H9 (cell line): ENCODE measurements at regions not wholly inside any gene's neighbourhood (a gene's known extent, or its start where the extent isn't known, plus 50 kb on each side); places are given as distances from the start of the nearest gene placed in this dataset.

Source experiments
- DNase-seq: peaks from one replicate; pipeline ENCODE4 v3.0.0-alpha.2; 2017
- H2AFZ ChIP-seq: one replicate; pipeline ENCODE4 v1.6.1; 2013; ENCODE audit warnings: mild to moderate bottlenecking, low read length, control low read depth, moderate library complexity
- H2AK5ac ChIP-seq: 2 replicates; pipeline ENCODE4 v1.6.1; 2013; ENCODE audit warnings: low read length, control low read depth, mixed read lengths; ENCODE audit not compliant: insufficient read length
- H2BK120ac ChIP-seq: one replicate; pipeline ENCODE4 v1.6.1; 2013; ENCODE audit warnings: low read depth, mild to moderate bottlenecking, low read length, control low read depth, inconsistent platforms; ENCODE audit not compliant: poor library complexity, severe bottlenecking
- H2BK12ac ChIP-seq: 2 replicates; pipeline ENCODE4 v1.6.1; 2013; ENCODE audit warnings: low read length, control low read depth, mixed read lengths, low read depth; ENCODE audit not compliant: insufficient read length
- H2BK15ac ChIP-seq: 2 replicates; pipeline ENCODE4 v1.6.1; 2013; ENCODE audit warnings: low read depth, low read length, control low read depth
- H2BK20ac ChIP-seq: one replicate; pipeline ENCODE4 v1.6.1; 2013; ENCODE audit warnings: low read depth, mild to moderate bottlenecking, low read length, control low read depth, inconsistent platforms; ENCODE audit not compliant: poor library complexity, severe bottlenecking
- H2BK5ac ChIP-seq: 2 replicates; pipeline ENCODE4 v1.6.1; 2013; ENCODE audit warnings: low read length, control low read depth, mixed read lengths; ENCODE audit not compliant: insufficient read length
- H3K14ac ChIP-seq: 2 replicates; pipeline ENCODE4 v1.6.1; 2013; ENCODE audit warnings: low read length, control low read depth; ENCODE audit not compliant: insufficient read depth
- H3K18ac ChIP-seq: 2 replicates; pipeline ENCODE4 v1.6.1; 2013; ENCODE audit warnings: low read depth, mild to moderate bottlenecking, mixed read lengths, low read length, control low read depth; ENCODE audit not compliant: insufficient read length
- H3K23ac ChIP-seq: 2 replicates; pipeline ENCODE4 v1.6.1; 2013; ENCODE audit warnings: low read length, control low read depth, mixed read lengths, low read depth; ENCODE audit not compliant: insufficient read length
- H3K23me2 ChIP-seq: 2 replicates; pipeline ENCODE4 v1.6.1; 2013; ENCODE audit warnings: low read depth, mild to moderate bottlenecking, mixed read lengths, low read length, control low read depth; ENCODE audit not compliant: insufficient read length, poor library complexity, severe bottlenecking
- H3K27ac ChIP-seq: 2 replicates; pipeline ENCODE4 v1.5.1; 2013; ENCODE audit warnings: low read length, control low read depth, mixed read lengths, low read depth; ENCODE audit not compliant: insufficient read length
- H3K27me3 ChIP-seq: 2 replicates; pipeline ENCODE4 v1.6.1; 2013; ENCODE audit warnings: low read length, control low read depth, inconsistent platforms; ENCODE audit not compliant: insufficient read depth
- H3K4ac ChIP-seq: 2 replicates; pipeline ENCODE4 v1.6.1; 2013; ENCODE audit warnings: low read depth, mild to moderate bottlenecking, control low read depth, inconsistent platforms, low read length, moderate library complexity
- H3K4me1 ChIP-seq: 2 replicates; pipeline ENCODE4 v1.6.1; 2013; ENCODE audit warnings: low read length, control low read depth, inconsistent platforms; ENCODE audit not compliant: insufficient read depth
- H3K4me2 ChIP-seq: 2 replicates; pipeline ENCODE4 v1.6.1; 2013; ENCODE audit warnings: low read length, control low read depth, mixed read lengths; ENCODE audit not compliant: insufficient read length, insufficient read depth
- H3K56ac ChIP-seq: 2 replicates; pipeline ENCODE4 v1.6.1; 2013; ENCODE audit warnings: low read depth, mild to moderate bottlenecking, mixed read lengths, low read length, control low read depth; ENCODE audit not compliant: insufficient read length
- H3K79me1 ChIP-seq: 2 replicates; pipeline ENCODE4 v1.6.1; 2013; ENCODE audit warnings: low read depth, mild to moderate bottlenecking, moderate library complexity, low read length, control low read depth, inconsistent platforms; ENCODE audit not compliant: insufficient read depth, poor library complexity, severe bottlenecking
- H3K79me2 ChIP-seq: 2 replicates; pipeline ENCODE4 v1.6.1; 2013; ENCODE audit warnings: low read length, control low read depth, inconsistent platforms; ENCODE audit not compliant: insufficient read depth
- H3K9ac ChIP-seq: 2 replicates; pipeline ENCODE4 v1.6.1; 2013; ENCODE audit warnings: low read length, control low read depth, mixed read lengths; ENCODE audit not compliant: insufficient read length; ENCODE audit errors: extremely low read depth
- H3K9me3 ChIP-seq: one replicate; pipeline ENCODE4 v1.6.1; 2013; ENCODE audit warnings: low read depth, low read length, inconsistent platforms; ENCODE audit not compliant: control insufficient read depth
- H3T11ph ChIP-seq: one replicate; pipeline ENCODE4 v1.6.1; 2013; ENCODE audit warnings: mild to moderate bottlenecking, low read length, control low read depth, inconsistent platforms
- H4K20me1 ChIP-seq: one replicate; pipeline ENCODE4 v1.6.1; 2013; ENCODE audit not compliant: control insufficient read depth, insufficient read length, insufficient read depth
- H4K5ac ChIP-seq: 2 replicates; pipeline ENCODE4 v1.6.1; 2013; ENCODE audit warnings: low read depth, mild to moderate bottlenecking, mixed read lengths, low read length, control low read depth; ENCODE audit not compliant: insufficient read length
- H4K8ac ChIP-seq: replicated peaks from 2 replicates; pipeline ENCODE4 v1.6.1; 2013; ENCODE audit warnings: low read length, control low read depth, mixed read lengths, low read depth; ENCODE audit not compliant: insufficient read length
- H4K91ac ChIP-seq: 2 replicates; pipeline ENCODE4 v1.6.1; 2013; ENCODE audit warnings: low read depth, mild to moderate bottlenecking, moderate library complexity, mixed read lengths, low read length, control low read depth; ENCODE audit not compliant: insufficient read length
- H3K27ac Mint-ChIP-seq, 3 experiments: 2 replicates in 2 of 3; 3 replicates in 1 of 3; pipeline ENCODE4 v1.8.0; 2020 to 2021; ENCODE audit warnings: mixed read lengths in 3 of 3, mild to moderate bottlenecking in 1 of 3, moderate library complexity in 1 of 3
- H3K27me3 Mint-ChIP-seq: 2 replicates; pipeline ENCODE4 v1.8.0; 2021; ENCODE audit warnings: low read depth, mild to moderate bottlenecking, moderate library complexity, mixed read lengths
- H3K36me3 Mint-ChIP-seq, 3 experiments: 2 replicates in 2 of 3; 3 replicates in 1 of 3; pipeline ENCODE4 v1.8.0; 2020 to 2021; ENCODE audit warnings: low read depth in 3 of 3, mixed read lengths in 3 of 3; ENCODE audit not compliant: insufficient read depth in 1 of 3
- H3K4me1 Mint-ChIP-seq, 2 experiments: 2 replicates each; pipeline ENCODE4 v1.8.0; 2020; ENCODE audit warnings: mixed read lengths in 2 of 2
- H3K4me3 Mint-ChIP-seq, 2 experiments: 2 replicates in 1 of 2; 3 replicates in 1 of 2; pipeline ENCODE4 v1.8.0; 2020 to 2021; ENCODE audit warnings: mild to moderate bottlenecking in 2 of 2, mixed read lengths in 2 of 2, moderate library complexity in 1 of 2
- H3K9me3 Mint-ChIP-seq, 2 experiments: 2 replicates in 1 of 2; 3 replicates in 1 of 2; pipeline ENCODE4 v1.8.0; 2020; ENCODE audit warnings: mild to moderate bottlenecking in 2 of 2, mixed read lengths in 2 of 2, moderate library complexity in 1 of 2
- whole genome bisulfite sequencing: extraction: QIAGEN DNeasy Blood & Tissue Kit; methylation state at CpG from one replicate; pipeline ENCODE4 v1.1.7; 2013; ENCODE audit warnings: missing lambda C conversion rate, low lambda C conversion rate, mixed read lengths; ENCODE audit not compliant: insufficient read length; ENCODE audit errors: extremely low coverage; 5-methylcytosine and 5-hydroxymethylcytosine counted together
- TF ChIP-seq, protein P1 (sequence below): fragments of 200-600 bp; sonication (generic); conservative IDR thresholded peaks from 3 replicates; pipeline ENCODE4 v1.8.0; 2021; ENCODE audit warnings: antibody characterized with exemption, mild to moderate bottlenecking

DNA sequence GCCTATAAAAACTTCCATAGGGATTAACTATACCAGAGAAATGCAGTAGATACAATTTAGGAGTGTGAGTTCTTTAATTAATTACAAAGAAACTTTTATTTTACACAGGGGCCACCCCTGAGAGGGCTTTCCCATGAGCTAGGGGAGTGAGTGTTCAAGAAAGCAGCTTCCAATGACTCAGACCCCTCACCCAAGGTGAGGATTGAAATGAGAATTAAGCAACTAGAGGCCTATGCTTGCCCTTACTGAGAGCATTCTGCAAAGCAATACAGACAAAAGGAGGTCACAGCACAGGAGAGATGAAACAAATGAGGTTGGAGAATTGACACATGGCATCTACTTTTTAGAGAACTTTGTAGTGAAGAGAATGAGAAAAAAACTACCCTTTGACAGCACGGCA lies 301.8 kb downstream of the WDR11 start:
- H3K4me3 Mint-ChIP-seq = no peak overlapping the region
- peaks cover 18 to 22% of the 10 kb centered on the region in 2 experiments for H3K4me1 Mint-ChIP-seq
- no peak overlapping the region for H3T11ph ChIP-seq
- H4K91ac ChIP-seq = no peak overlapping the region
- H2BK20ac ChIP-seq = no peak overlapping the region
- H3K79me2 ChIP-seq = no peaks in the 10 kb centered on the region
- H4K20me1 ChIP-seq = no peaks in the 10 kb centered on the region
- H3K14ac ChIP-seq = no peak overlapping the region
- H3K27ac Mint-ChIP-seq = no peak overlapping the region; a peak in 1 of 7 replicates
- no peak for DNase-seq
- no peak overlapping the region for H2BK15ac ChIP-seq
- no CpG with 5 or more reads among the region's 1 CpG for WGBS
- TF ChIP-seq, protein P1, sequence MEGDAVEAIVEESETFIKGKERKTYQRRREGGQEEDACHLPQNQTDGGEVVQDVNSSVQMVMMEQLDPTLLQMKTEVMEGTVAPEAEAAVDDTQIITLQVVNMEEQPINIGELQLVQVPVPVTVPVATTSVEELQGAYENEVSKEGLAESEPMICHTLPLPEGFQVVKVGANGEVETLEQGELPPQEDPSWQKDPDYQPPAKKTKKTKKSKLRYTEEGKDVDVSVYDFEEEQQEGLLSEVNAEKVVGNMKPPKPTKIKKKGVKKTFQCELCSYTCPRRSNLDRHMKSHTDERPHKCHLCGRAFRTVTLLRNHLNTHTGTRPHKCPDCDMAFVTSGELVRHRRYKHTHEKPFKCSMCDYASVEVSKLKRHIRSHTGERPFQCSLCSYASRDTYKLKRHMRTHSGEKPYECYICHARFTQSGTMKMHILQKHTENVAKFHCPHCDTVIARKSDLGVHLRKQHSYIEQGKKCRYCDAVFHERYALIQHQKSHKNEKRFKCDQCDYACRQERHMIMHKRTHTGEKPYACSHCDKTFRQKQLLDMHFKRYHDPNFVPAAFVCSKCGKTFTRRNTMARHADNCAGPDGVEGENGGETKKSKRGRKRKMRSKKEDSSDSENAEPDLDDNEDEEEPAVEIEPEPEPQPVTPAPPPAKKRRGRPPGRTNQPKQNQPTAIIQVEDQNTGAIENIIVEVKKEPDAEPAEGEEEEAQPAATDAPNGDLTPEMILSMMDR = no peak
- H3K23ac ChIP-seq = no peak overlapping the region
- no peak overlapping the region for H3K9ac ChIP-seq
- H3K36me3 Mint-ChIP-seq = peaks cover 0 to 5% (median 2%) of the 10 kb centered on the region in 3 experiments; a peak in 3 of 7 replicates
- H2BK12ac ChIP-seq = no peak overlapping the region
- no peak overlapping the region for H3K27ac ChIP-seq
- H3K4ac ChIP-seq = no peak overlapping the region
- no peak overlapping the region for H2AFZ ChIP-seq
- no peak overlapping the region for H4K8ac ChIP-seq
- H3K18ac ChIP-seq = no peak overlapping the region
- H2BK5ac ChIP-seq = no peak overlapping the region
- no peaks in the 10 kb centered on the region for H3K9me3 ChIP-seq
- H2AK5ac ChIP-seq = no peak overlapping the region
- H3K27me3 Mint-ChIP-seq = peaks cover 3% of the 10 kb centered on the region
- no peaks in the 10 kb centered on the region for H3K4me1 ChIP-seq
- H2BK120ac ChIP-seq = no peak overlapping the region
- no peaks in the 10 kb centered on the region for H3K27me3 ChIP-seq
- H4K5ac ChIP-seq = no peak overlapping the region
- H3K4me2 ChIP-seq = no peak overlapping the region
- H3K56ac ChIP-seq = no peak overlapping the region
- H3K79me1 ChIP-seq = no peaks in the 10 kb centered on the region
- no peaks in the 10 kb centered on the region for H3K23me2 ChIP-seq
- H3K9me3 Mint-ChIP-seq = peaks cover 3 to 12% of the 10 kb centered on the region in 2 experiments
